SU-DHL-6 (cell line): ENCODE measurements at regions not wholly inside any gene's neighbourhood (a gene's known extent, or its start where the extent isn't known, plus 50 kb on each side); places are given as distances from the start of the nearest gene placed in this dataset.

ENCODE experiments used
- H2AFZ ChIP-seq: fragments of 200-600 bp; sonication (generic); 2 replicates; pipeline ENCODE4 v1.6.1; 2014; ENCODE audit warnings: low read depth, mild to moderate bottlenecking, moderate library complexity, mixed read lengths, antibody characterized with exemption, low read length; ENCODE audit not compliant: severe bottlenecking
- H3F3A ChIP-seq: fragments of 200-600 bp; shearing (Covaris generic); 2 replicates; pipeline ENCODE4 v1.6.0; 2016; ENCODE audit warnings: antibody characterized with exemption, mild to moderate bottlenecking; ENCODE audit not compliant: insufficient read depth
- H3K27ac ChIP-seq: fragments of 200-600 bp; sonication (generic); 2 replicates; pipeline ENCODE4 v1.5.1; 2016; ENCODE audit warnings: low read depth, mild to moderate bottlenecking, low read length, moderate library complexity, mixed read lengths
- H3K27me3 ChIP-seq: fragments of 200-600 bp; sonication (generic), shearing (Covaris generic); 2 replicates; pipeline ENCODE4 v1.6.0; 2014; ENCODE audit warnings: mild to moderate bottlenecking, low read length
- H3K36me3 ChIP-seq: fragments of 200-600 bp; sonication (generic); 2 replicates; pipeline ENCODE4 v1.6.1; 2014; ENCODE audit warnings: mild to moderate bottlenecking, low read length, mixed read lengths
- H3K4me2 ChIP-seq: fragments of 300-600, 200-600 bp; shearing (Covaris generic), sonication (generic); 2 replicates; pipeline ENCODE4 v1.6.0; 2014; ENCODE audit warnings: low read length, low read depth, mild to moderate bottlenecking; ENCODE audit not compliant: poor library complexity, severe bottlenecking
- H3K4me3 ChIP-seq: fragments of 200-600 bp; sonication (generic); 2 replicates; pipeline ENCODE4 v1.5.1; 2014; ENCODE audit warnings: antibody characterized with exemption, low read length, mild to moderate bottlenecking, mixed read lengths; ENCODE audit not compliant: insufficient read depth, poor library complexity, severe bottlenecking
- H3K79me2 ChIP-seq: fragments of 200-600 bp; sonication (generic); 2 replicates; pipeline ENCODE4 v1.6.1; 2014; ENCODE audit warnings: mild to moderate bottlenecking, low read length, moderate library complexity; ENCODE audit not compliant: insufficient read depth
- H3K9ac ChIP-seq: fragments of 200-600 bp; sonication (generic); 2 replicates; pipeline ENCODE4 v1.7.0; 2014; ENCODE audit warnings: mild to moderate bottlenecking, low read length
- H3K9me2 ChIP-seq: fragments of 200-600 bp; sonication (generic); replicated peaks from 2 replicates; pipeline ENCODE4 v1.6.1; 2014; ENCODE audit warnings: low read length; ENCODE audit not compliant: insufficient read depth
- H3K9me3 ChIP-seq: fragments of 200-600 bp; sonication (generic); 2 replicates; pipeline ENCODE4 v1.6.1; 2014; ENCODE audit warnings: low read length, mixed read lengths; ENCODE audit not compliant: insufficient read depth
- H4K20me1 ChIP-seq: fragments of 200-600 bp; sonication (generic); 2 replicates; pipeline ENCODE4 v1.6.1; 2014; ENCODE audit warnings: low read depth, mild to moderate bottlenecking, antibody characterized with exemption, low read length, moderate library complexity, mixed read lengths
- CTCF ChIP-seq: fragments of 200-600 bp; sonication (generic); IDR thresholded peaks from one replicate; pipeline ENCODE4 v1.5.1; 2017; ENCODE audit warnings: antibody characterized with exemption, mild to moderate bottlenecking, low read length, moderate library complexity; ENCODE audit not compliant: insufficient read depth, poor library complexity, severe bottlenecking
- EZH2phosphoT487 ChIP-seq: fragments of 200-600 bp; sonication (generic), shearing (Covaris generic); conservative IDR thresholded peaks from 2 replicates; pipeline ENCODE4 v1.6.1; 2018; ENCODE audit warnings: mild to moderate bottlenecking, antibody characterized with exemption, low read length, moderate library complexity, mixed read lengths

DNA sequence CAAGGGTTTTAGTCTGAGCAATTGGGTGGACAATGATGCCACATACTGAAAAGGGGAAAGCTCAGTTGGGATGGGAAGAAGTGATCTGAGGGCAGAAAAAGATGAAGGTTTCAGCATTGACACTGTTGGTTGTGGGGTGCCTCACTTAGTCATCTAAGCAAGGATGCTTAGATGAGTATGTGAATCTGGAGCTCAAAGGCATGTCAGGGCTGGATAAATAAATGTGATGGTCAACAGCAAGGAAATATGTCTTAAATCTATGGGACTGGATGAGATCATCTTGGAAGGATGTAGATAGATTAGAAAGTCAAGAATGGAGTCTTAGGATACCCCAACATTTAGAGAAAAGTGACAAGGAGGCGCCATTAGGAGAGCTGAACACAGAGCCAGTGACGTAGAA, 114.6 kb downstream of the ZBTB18 start:
- TF ChIP-seq CTCF: no peak
- H3K9me2 ChIP-seq: no peaks in the 10 kb centered on the region
- no peak overlapping the region for H3K9ac ChIP-seq
- no peak overlapping the region for H3K4me2 ChIP-seq
- no peak overlapping the region for H3K4me3 ChIP-seq
- no peaks in the 10 kb centered on the region for H3K79me2 ChIP-seq
- no peaks in the 10 kb centered on the region for H3K36me3 ChIP-seq
- H3K9me3 ChIP-seq: no peaks in the 10 kb centered on the region
- no peaks in the 10 kb centered on the region for H3K27me3 ChIP-seq
- H3K27ac ChIP-seq: no peak overlapping the region
- H2AFZ ChIP-seq: no peak overlapping the region
- no peaks in the 10 kb centered on the region for H3F3A ChIP-seq
- H4K20me1 ChIP-seq: no peaks in the 10 kb centered on the region

DNA sequence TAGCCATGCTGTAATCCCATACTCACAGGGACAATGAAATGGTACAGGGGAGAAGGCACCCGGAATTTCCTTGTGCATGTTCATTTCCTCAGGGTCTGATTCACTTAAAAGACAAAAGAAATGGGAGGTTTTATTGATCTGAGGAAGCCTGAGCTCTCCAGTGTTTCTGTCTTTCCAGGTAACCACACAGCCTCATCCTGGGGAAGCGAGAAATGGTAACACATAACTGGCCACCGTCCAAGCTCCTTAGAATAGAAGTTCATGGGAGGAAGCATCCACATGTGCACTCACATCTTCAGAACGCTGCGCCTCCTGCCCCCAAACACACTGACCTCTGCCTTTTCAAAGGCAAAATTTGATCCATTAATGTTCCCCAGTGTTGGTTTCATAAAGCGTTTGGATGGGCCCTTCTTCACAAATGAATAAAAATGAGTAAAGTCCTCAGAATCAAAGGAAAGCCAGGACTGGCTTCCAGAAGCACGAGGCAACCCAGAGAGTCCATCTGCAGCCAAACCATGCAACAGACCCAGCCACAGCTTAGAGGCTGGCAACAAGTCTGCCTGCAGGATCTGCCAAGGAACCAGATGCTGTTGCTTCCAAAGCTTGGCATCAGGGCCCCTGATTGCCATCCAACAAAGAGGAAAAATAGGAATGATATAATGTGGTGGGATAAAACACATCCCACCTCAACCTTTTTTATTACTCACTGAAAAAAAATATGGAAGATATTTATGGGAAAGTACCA, 120.3 kb downstream of the ZBTB18 start:
- H3K27me3 ChIP-seq: no peaks in the 10 kb centered on the region
- no peak overlapping the region for H3K9ac ChIP-seq
- no peaks in the 10 kb centered on the region for H3K9me3 ChIP-seq
- no peaks in the 10 kb centered on the region for H4K20me1 ChIP-seq
- H3F3A ChIP-seq: no peaks in the 10 kb centered on the region
- H3K36me3 ChIP-seq: no peaks in the 10 kb centered on the region
- no peak overlapping the region for H3K4me2 ChIP-seq
- TF ChIP-seq CTCF (no peak), EZH2phosphoT487 (no peak)
- H3K4me3 ChIP-seq: no peak overlapping the region
- no peak overlapping the region for H3K27ac ChIP-seq
- no peaks in the 10 kb centered on the region for H3K9me2 ChIP-seq
- H3K79me2 ChIP-seq: no peaks in the 10 kb centered on the region
- H2AFZ ChIP-seq: no peak overlapping the region

GRCh38 chr1:244173240-244173639, 122.2 kb downstream of the ZBTB18 start:
- no peaks in the 10 kb centered on the region for H3K36me3 ChIP-seq
- no peaks in the 10 kb centered on the region for H4K20me1 ChIP-seq
- H3K9me2 ChIP-seq: no peaks in the 10 kb centered on the region
- no peak for TF ChIP-seq CTCF
- no peak for TF ChIP-seq EZH2phosphoT487
- no peak overlapping the region for H3K9ac ChIP-seq
- no peaks in the 10 kb centered on the region for H3F3A ChIP-seq
- H2AFZ ChIP-seq: no peak overlapping the region
- H3K27ac ChIP-seq: no peak overlapping the region
- H3K9me3 ChIP-seq: no peaks in the 10 kb centered on the region
- no peaks in the 10 kb centered on the region; the same call in 1 of the 2 replicates for H3K27me3 ChIP-seq
- H3K4me2 ChIP-seq: no peak overlapping the region
- no peak overlapping the region for H3K4me3 ChIP-seq
- H3K79me2 ChIP-seq: no peaks in the 10 kb centered on the region
